ENCODE measurements at regions not wholly inside any gene's neighbourhood (a gene's known extent, or its start where the extent isn't known, plus 50 kb on each side); places are given as distances from the start of the nearest gene placed in this dataset.
A peak's percentile ranks its signal among the peaks of the same experiment; 100 is the strongest.

- CTCF ChIA-PET = interaction anchor here (0.8 kb wide), 1 partner anchor 304 kb away, joined by 4 read pairs; no protein-coding TSS in a partner anchor
- Histone ChIP-seq H3K4me3 (ENCODE audit: low read depth, low read length) (no peak overlapping the region), H3K36me3 (ENCODE audit: control insufficient read depth, insufficient read depth, low read length) (no peaks in the 10 kb centered on the region), H3K27me3 (ENCODE audit: control insufficient read depth, insufficient read depth, low read length) (peaks cover 4% of the 10 kb centered on the region)
- POLR2A ChIA-PET = no interaction called here
- no peak for DNase-seq (ENCODE audit: low read depth)
- TF ChIP-seq, protein P1, sequence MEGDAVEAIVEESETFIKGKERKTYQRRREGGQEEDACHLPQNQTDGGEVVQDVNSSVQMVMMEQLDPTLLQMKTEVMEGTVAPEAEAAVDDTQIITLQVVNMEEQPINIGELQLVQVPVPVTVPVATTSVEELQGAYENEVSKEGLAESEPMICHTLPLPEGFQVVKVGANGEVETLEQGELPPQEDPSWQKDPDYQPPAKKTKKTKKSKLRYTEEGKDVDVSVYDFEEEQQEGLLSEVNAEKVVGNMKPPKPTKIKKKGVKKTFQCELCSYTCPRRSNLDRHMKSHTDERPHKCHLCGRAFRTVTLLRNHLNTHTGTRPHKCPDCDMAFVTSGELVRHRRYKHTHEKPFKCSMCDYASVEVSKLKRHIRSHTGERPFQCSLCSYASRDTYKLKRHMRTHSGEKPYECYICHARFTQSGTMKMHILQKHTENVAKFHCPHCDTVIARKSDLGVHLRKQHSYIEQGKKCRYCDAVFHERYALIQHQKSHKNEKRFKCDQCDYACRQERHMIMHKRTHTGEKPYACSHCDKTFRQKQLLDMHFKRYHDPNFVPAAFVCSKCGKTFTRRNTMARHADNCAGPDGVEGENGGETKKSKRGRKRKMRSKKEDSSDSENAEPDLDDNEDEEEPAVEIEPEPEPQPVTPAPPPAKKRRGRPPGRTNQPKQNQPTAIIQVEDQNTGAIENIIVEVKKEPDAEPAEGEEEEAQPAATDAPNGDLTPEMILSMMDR (IDR thresholded peaks at IDR 0.05; ENCODE audit: insufficient read depth, low read depth, low read length) = peak; percentile 43
Observed at GRCh38 chr4:24686866-24687692, 102.7 kb upstream of the DHX15 start.

- H3K4me3 ChIP-seq (ENCODE audit: low read depth, low read length) = no peak overlapping the region
Observed at GRCh38 chr4:24688453-24688852, 104.1 kb upstream of the DHX15 start.

GRCh38 chr4:24689212-24689611 lies 104.9 kb upstream of the DHX15 start:
- DNase-seq (ENCODE audit: low read depth) = no peak
- TF ChIP-seq, protein P1 (IDR thresholded peaks at IDR 0.05; ENCODE audit: insufficient read depth, low read depth, low read length) = no peak
- H3K27me3 ChIP-seq (ENCODE audit: control insufficient read depth, insufficient read depth, low read length) = peaks cover 4% of the 10 kb centered on the region
- H3K36me3 ChIP-seq (ENCODE audit: control insufficient read depth, insufficient read depth, low read length) = no peaks in the 10 kb centered on the region
- H3K4me3 ChIP-seq (ENCODE audit: low read depth, low read length) = no peak overlapping the region
- POLR2A ChIA-PET = no interaction called here
- CTCF ChIA-PET = interaction anchor here (0.6 to 1.0 kb wide), 3 partner anchors 9 to 103 kb away, joined by 3 read pairs; no protein-coding TSS in a partner anchor

More at GRCh38 chr4:24688453-24688852, 104.1 kb upstream of the DHX15 start:
- no peak for DNase-seq (ENCODE audit: low read depth)
- ChIA-PET POLR2A (no interaction called here), CTCF (interaction anchor here (0.7 to 0.9 kb wide), 2 partner anchors 8 to 212 kb away, joined by 3 read pairs; no protein-coding TSS in a partner anchor)
- TF ChIP-seq, protein P1 (IDR thresholded peaks at IDR 0.05; ENCODE audit: insufficient read depth, low read depth, low read length) = no peak
- Histone ChIP-seq H3K36me3 (ENCODE audit: control insufficient read depth, insufficient read depth, low read length) (no peaks in the 10 kb centered on the region), H3K27me3 (ENCODE audit: control insufficient read depth, insufficient read depth, low read length) (peaks cover 4% of the 10 kb centered on the region)

DNA sequence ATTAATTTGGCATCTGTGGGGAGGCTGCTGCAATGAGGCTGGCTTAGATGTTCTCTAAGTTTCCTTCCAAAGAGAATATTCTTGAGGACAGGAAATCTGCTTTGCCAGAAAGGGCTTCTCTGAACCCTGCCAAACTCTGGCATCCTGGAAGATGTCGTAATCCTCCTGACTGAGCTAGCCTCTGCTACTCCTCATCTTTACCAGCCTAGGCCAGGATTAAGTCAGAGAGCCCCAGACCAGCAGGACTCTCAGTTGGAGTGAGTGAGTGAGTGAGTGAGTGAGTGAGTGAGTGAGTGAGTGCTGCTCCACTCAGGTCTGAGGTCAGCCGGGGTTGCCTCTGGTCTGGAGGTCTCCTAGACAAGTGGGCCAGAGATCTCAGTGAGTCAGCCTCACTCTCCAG lies 104.9 kb upstream of the SOD3 start:
- Histone ChIP-seq H3K36me3 (ENCODE audit: control insufficient read depth, insufficient read depth, low read length) (no peaks in the 10 kb centered on the region), H3K27me3 (ENCODE audit: control insufficient read depth, insufficient read depth, low read length) (peaks cover 4% of the 10 kb centered on the region), H3K4me3 (ENCODE audit: low read depth, low read length) (no peak overlapping the region)
- TF ChIP-seq, protein P1 (IDR thresholded peaks at IDR 0.05; ENCODE audit: insufficient read depth, low read depth, low read length) = no peak
- POLR2A ChIA-PET = no interaction called here
- DNase-seq (ENCODE audit: low read depth) = no peak
- CTCF ChIA-PET = no interaction called here

- TF ChIP-seq, protein P1 (IDR thresholded peaks at IDR 0.05; ENCODE audit: insufficient read depth, low read depth, low read length) = no peak
- DNase-seq (ENCODE audit: low read depth) = no peak
- Histone ChIP-seq H3K27me3 (ENCODE audit: control insufficient read depth, insufficient read depth, low read length) (peaks cover 2% of the 10 kb centered on the region), H3K36me3 (ENCODE audit: control insufficient read depth, insufficient read depth, low read length) (no peaks in the 10 kb centered on the region), H3K4me3 (ENCODE audit: low read depth, low read length) (no peak overlapping the region)
- ChIA-PET POLR2A (no interaction called here), CTCF (no interaction called here)
Observed at GRCh38 chr4:24693636-24694035, 101.7 kb upstream of the SOD3 start.

Measured in BJ (cell line).